Retina (tissue), 1 donor: ENCODE measurements at regions not wholly inside any gene's neighbourhood (a gene's known extent, or its start where the extent isn't known, plus 50 kb on each side); places are given as distances from the start of the nearest gene placed in this dataset.
"Not testable (repeated sequence)": the region's sequence is repeated elsewhere in the genome, so short reads cannot be mapped to it uniquely, and the experiment has no call there.

Experiments used
- DNase-seq: peaks from one replicate; pipeline ENCODE4 v3.0.0-alpha.2; 2016

DNA sequence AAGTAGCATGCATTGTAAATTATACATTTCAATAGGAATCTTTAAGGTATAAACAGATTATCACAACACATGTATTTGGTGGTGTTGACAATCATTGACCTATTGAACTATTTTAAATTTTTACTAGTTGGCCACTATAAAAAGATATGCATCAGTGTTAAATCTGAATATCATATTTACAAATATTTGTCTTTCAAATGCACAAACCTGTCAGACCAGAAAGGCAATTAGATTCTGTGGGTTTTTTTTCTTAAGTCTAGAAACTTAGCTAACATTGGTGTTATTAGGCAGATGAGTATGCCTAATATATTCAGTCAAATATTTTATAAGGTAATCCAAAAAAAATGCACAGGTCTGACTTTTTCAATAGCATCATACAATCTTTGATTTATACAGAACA, 241.4 kb upstream of the DGKB start:
- no peak for DNase-seq

DNA sequence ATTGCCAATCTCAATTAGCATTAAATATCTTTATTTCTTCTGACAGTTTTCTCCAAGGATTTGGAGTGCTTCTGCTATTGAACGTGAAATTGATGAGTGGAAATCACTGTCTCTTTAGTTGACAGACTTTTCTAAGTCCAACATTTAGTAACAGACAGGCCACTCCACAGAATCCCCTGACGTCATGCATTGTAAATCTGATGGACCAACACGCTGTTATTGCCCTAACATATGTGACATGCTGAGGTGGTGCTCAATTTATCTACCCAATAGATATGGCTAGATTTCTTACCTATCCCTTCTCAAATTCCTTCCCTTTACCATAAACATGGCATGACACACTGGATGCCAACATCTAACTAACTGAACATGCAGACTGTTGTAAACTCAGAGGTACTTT, 240.6 kb upstream of the DGKB start:
- no peak for DNase-seq

DNA sequence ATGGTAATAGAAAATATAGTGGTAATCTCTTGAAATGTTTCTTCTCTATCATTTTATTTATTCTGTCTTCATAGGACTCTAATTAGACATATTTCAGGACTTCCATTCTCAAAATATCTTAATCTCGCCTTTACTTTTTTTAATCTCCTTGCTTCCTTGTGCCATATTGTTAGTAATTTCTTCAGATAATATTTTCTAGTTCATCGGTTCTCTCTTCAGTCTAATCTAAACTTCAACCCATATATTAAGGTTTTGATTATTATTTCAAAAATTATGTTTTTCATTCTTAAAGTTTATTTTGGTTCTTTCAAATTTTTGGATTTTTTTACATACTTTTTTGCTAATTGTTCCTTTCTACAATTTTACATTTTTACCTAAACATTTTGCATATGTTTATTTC, 237.9 kb upstream of the DGKB start:
- no peak for DNase-seq

DNA sequence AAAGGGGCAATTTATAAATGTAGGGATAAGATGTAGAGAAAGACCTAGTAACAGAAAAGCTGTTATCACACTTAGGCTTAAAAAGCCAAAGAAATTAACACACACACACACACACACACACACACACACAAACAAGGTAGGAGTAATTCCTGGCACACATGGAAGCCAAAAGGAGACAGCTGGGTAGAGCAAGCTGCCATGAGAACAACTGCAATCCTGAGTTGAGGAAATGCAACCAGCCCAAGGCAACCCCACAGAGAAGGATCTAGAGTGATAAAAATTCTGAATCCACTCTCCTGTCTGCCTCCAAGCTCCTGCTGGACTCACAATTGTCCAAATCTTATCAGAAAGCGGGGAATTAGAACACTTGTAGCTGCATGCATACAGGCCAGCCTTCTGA, 229.1 kb upstream of the DGKB start:
- no peak for DNase-seq

DNA sequence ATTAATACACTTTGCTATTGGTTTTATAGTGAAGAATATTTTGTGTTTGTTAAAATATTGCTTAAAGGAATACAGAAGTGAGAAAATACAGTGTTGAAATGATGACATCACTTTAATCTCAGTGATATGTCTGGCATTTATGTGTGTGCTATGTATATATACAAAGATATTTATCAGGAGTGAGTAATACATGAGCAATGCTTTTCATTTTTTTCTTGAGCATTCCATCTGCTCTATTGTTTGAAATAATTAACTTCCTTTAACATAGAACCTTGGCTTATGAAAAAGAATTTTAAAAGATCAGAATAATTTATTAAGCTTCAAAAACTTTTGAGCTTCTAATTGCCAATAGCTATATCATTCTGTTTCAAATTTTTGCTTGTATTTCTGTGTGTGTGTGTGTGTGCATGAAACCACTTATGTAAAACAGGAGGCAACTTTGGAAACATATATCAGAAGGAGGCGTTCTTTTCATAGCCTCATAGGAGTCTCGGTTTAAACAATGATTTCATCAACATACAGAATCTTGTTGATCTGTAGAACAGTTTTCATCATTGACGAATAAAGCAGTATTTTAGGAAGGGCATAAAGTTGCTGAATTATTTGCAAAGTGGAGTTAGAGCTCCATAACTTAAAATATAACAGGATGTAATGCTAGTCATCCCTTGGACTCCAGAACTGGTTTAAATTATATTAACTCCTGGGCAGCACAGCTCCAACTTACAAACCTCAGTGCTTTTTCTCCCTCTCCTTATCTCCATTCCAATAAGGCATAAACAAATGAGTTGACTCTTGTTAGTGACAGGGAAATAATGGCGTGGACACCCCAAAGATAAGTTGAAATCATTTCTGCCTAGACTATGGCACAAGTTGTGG, 228.4 kb upstream of the DGKB start:
- DNase-seq = no peak

DNA sequence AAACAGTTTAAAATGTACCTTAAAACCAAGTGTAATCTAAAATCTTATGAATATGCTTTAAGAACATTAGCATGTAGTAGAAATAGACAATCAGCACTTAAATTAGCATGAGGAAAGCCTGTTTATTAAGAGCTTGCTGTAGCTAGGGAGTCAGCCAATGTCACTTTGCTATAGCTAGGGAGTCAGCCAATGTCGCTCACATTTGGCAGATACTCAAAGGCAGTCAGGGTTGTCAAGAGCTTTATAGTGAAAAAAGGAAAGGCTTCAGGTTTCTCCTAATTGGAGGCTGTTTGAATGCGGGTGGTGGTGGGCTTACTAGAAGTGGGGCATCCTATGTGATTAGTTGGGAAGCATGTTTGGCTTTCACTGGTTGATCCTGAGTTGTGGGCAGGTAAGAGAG, 226.2 kb upstream of the DGKB start:
- DNase-seq = no peak

DNA sequence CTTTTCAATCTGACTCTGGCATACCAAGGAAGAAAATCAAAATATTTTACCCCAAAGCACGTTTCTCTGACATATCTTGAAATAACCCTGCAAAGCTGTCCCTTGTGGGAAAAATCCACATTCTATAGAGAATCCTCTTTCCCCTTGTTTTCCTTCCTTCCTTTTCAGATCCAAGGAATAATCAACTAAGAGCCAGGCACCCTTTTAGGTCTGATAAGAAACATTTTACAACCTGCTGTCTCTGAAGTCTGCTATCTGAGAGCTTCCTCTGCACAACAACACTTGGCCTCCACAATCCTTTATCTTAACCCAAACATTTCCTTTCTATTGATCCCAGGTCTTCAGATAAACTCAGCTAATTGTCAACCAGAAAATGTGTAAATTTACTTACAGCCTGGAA, 224.1 kb upstream of the DGKB start:
- DNase-seq = not testable (repeated sequence)

DNA sequence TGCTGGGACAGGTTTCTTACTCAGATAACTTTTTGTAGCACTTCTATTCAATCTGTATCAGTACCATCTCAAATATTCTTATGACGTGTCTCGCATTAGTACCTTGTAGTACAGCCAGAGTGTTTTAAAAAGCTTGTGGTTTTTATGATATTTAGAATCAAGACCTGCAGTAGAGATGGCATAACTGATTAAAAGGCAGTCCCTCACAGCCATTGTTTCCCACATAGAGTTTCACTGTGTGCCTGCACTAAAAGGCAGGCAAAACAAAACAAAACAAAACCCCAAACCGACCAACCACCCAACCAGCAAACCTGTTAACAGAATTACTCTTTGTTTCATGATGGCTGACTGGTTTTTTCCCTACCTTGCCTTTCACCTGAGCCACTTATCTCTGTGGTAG, 221.3 kb upstream of the DGKB start:
- DNase-seq = no peak

DNA sequence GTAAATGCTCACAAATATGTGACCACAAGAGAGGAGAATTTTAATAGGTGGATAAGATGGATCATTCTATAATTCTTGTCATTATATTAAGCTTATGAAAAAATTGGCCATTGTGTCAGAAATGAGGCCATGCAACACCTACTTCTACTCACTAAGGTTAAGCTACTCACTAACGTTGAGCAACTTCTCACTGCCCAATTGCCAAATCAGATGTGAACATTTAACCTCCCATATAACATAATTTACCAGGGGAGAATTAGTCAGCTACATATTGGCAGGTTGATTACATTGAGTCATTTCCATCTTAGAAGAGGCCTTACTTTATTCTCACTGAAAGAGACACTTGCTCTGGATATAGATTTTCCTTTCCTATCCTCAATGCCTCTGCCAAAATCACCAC, 211.2 kb upstream of the DGKB start:
- DNase-seq = no peak

DNA sequence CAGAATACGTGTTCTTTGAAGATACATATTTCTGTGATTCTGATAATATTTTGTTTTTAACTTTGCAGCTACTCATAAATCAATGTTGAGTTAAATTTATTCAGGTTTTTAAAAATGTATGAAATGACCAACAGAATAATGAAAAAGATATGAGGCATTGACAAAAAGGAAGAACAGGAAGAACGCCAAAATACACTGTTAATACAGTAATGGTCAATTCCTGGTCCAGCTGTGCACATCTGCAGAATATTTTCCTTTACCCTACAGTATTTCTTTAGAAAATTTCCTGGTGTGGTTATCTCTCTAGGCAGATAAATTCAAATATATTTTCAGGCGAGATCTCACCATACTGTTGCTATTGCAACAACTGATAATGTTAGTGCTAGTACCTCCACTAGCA, 203.2 kb upstream of the DGKB start:
- no peak for DNase-seq

DNA sequence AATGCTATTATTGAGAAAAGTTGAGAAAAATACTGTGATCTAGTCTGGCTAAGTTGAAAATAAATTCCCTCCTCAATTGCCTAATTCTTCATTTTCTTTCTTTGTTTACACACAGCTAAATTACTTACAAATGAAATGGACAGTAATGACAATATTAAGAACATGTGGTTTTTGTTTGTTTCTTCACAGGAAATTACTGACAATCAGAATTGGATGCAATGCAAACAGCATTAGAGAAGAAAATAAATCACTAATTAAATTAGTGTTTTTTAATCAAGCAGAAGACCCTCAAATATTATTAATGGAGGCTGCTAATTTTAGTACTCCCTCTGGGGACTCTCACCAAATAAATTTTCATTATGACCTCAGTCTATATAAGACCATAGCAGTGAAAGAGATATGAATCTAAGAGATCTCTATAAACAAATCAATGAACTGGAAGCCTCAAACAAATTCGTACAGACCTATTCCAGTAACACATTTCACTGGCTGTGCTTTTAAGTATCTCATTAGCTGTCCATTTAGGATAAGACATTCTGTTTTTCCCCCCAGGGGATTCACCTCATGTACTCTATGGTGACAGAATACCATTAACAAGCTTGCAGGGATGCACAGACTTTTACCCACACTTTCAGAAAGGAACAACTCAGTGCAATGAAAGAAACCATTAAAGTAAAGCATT, 202.0 kb upstream of the DGKB start:
- peak; percentile 6 for DNase-seq

DNA sequence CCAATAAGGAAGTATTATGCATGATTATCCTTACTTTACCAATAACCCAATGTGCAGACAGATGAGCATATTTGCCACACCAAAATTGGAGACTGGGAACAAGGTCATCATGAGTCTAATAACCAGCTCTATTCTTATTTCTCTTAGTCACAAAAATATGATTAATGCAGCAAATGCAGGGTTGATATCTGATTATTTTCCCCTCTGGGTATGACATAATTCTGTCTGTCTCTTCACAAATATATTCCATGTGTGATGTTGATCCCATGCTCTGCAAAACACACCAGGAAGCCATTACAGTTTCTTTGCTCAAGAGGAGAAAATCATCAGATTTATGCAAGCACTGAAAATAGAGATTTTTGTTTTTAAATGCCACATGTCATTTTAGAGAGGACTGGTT, 196.5 kb upstream of the DGKB start:
- no peak for DNase-seq

DNA sequence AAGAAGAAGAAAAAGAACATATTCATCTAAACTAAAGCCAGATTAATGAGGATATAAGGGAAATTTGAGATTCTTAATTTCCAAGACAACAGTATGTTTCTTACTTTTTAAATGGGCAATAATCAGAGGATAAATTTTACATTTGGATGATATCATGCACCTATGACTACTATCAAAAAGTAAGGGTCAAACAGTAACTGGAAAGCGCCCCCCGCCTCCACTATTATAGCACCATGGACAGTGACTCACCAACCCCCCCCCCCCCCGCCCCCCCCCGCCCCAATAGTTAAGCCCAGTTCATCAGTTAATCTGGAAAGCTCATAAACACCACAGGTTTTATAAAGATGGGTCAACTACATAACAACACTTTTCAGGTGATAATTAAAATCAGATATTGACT, 194.3 kb upstream of the DGKB start:
- no peak for DNase-seq

DNA sequence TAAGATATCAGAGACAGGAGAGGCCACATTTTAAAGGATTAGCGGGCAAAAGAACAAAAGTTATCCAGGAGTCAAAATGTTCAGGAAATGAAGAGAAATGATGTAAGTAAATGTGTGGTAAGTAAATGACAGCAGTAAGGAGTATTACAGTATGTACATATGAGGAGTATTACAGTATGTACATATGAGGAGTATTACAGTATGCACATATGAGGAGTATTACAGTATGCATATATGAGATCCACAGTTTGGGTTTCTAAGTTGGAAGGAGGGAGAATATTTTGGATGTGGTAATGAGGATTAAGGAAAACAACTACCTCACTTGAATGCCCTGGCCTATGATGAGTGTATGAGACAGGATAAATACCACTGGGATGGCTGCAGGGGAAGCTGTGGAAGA, 192.4 kb upstream of the DGKB start:
- no peak for DNase-seq

DNA sequence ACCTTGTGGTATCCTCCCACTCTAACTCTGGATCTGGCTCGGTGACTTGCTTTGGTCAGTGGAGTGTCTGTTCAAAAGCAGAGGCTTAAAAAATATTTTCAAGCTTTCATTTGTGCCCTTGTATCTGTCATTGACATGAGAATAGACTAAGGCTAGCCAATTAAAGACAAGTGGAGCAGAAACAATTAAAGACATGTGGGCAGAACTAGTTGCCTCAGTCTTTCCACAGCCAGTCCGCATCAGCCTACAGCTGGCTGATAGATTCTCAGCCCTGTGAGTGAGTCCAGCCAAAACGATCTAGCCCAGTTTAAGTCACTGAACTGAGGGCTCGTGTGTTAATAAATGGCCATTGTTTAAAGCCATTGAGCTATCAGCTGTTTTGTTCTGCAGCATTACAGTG, 185.2 kb upstream of the DGKB start:
- no peak for DNase-seq

DNA sequence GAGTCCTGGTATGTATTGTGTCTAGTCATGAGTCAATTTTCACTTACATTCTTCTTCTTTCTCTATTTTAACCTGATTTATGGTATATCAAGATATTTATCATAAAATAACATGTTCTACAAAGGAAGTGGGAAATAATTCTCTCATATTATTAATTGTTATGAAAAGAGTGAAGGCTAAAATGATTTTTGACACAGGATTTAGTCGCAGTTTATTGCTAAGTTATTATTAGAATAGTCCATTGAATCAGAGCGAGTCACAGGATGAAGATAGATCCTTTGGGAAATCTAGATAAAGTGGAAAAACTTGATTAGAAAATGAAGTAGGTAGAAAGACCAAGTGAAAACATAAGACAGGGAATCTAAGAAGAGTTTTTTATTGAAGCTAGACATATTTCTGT, 184.3 kb upstream of the DGKB start:
- no peak for DNase-seq

DNA sequence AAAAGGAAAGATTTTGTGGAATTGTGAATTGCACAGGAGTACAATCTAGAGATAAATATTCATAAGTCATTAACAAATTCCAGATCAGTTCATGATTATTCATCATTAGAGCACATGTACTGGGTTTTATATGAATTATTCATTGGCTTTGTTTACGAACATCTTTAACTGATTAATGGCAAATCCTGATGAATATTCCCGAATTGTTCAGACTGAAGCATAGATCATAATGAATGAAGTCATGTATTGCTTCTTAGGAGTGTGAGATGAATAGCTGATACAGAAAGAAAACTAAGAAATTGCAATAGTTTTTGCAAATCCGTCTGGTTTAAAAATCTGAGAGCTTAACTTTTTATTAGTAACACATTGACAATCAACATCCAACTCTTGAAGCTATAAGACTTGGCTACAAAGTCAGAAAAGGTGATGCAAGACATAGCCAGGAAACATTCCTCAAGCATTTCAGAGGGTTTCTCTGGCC, 183.6 kb upstream of the DGKB start:
- DNase-seq = no peak

DNA sequence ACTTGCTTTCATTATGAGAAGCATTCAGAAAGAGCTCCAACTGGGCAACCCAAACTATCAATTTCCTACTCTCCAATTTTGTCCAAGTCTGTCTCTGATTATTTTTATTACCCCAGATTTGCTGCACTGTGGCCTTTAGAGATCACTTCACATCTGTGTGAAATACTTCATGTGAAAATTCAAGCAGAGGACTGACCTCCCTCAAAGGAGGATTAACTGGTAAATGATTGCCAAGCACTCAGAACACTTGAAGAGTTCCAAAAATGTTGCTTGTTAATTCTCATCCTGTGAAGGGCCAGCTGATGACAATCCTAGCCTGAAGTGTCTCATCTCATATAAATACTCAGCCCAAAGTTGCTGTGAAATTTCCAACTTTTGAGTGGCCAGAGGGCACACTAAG, 182.8 kb upstream of the DGKB start:
- DNase-seq = no peak

DNA sequence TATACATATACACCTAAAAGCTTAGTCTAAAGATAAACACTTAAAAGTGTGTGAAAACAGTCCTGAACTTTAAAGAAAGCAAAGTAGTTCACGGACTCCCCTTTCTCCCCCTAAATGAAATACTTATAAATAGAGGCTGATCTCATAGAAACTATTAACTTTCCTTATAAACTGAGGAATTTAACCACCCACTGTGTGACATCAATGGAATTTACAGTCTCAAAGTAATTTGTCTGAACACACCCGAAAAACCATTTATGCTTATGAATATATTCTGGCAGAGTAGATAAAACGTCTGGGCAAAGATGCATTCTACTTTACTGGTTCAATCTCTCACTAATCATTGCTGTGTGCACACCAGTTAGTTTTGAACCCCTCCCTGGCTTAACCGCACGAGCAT, 181.8 kb upstream of the DGKB start:
- DNase-seq = no peak

DNA sequence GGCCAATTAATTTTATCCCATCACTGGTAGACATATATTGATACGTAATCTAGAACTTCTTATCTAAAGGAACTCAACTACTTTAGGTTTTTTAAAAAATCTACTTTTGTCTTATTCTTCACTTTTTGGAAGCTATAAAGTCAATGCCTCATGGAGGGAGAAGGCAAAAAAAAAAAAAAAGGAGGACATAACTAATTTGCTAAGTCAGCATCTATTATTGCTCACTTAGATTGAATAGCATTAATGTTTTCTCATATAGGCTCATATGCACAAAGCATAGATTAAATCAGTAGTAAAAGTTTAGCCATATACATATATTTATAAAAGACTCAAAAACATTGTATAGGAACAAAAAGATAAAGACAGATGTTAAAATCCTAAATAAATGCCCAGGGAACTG, 179.3 kb upstream of the DGKB start:
- DNase-seq = no peak

DNA sequence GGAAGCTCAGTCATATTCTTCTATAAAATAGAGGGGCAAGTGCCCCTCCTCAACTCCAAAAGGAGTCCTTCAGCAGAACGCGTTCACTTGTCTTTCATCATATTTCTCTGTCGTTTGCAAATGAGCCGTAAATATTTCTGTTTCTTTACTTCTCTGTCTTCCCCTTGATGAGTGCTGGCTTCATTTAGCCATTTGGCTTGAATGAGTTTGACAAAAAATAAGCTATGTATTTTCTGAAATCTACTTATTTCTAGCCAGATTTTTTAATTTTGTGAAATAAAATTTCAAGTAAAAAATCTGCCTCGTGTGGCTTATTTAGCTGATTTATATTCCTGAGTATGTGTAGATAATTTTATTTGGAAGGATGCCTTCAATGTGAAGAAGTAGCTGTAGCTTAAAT, 170.8 kb upstream of the DGKB start:
- no peak for DNase-seq

DNA sequence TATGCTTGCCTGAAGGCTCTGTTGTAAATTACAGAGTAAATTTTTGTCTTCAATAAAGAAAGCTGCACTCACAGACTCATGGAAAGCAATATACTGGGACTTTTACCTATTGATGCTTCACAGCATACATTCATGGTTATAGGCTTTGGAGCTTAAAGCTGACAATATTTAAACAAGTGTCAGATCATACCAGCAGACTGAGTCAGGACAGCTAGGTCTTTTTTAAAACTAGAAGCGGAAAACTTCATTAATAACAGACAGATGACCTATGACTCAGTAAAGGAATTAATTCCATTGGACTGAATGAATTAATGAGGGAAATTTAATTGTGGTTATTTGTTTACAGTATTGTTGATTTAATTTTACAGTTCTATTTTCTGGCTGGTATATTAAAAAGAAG, 165.8 kb upstream of the DGKB start:
- no peak for DNase-seq

DNA sequence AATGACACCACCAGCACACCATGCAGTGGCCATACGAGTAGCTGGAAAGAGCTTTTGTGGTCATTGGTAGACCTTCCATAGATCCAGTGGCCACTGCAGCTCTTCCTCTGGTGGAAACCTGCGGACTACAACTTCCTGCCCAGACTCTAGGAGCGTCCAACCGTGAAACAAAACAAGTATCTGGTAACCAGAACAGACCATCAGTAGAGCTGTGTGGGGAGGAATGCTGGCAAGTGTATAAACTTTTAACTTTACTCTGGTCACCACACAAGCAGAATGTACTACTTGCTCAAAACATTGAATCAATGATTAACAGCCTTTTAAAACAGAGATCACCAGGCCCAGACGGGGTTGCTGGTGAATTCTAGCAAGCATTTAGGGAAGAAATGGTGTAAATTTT, 154.7 kb upstream of the DGKB start:
- DNase-seq = no peak

DNA sequence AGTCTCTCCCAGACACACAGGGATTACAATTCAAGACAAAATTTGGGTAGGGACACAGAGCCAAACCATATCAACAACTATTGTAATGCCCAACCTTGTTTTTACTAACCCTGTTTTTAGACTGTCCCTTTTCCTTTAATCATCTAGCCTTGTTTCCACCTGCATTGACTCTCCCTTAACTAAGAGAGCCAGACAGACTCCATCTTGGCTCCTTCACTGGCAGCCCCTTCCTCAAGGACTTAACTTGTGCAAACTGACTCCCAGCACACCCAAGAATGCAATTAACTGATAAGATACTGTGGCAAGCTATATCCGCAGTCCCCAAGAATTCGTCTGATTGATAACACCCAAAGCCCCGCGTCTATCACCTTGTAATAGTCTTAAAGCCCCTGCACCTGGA, 151.8 kb upstream of the DGKB start:
- DNase-seq = not testable (repeated sequence)

DNA sequence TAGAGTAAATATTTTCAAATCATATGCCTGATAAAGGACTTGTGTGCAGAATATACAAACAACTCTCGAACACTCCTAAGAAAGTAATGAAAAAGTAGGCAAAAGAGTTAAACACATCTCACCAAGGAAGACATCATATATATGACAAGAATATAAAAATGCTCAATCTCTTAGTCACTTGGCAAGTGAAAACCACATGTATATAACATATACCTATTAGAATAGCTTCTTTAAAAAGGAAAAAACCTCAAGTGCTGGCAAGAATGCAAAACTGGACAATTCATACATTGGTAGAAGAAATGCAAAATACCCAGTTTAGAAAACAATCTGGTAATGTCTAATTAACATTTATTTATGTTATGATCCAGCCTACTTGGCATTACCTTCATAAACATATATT, 146.6 kb upstream of the DGKB start:
- DNase-seq = no peak
